Astrocyte (in vitro differentiated cells and primary cell): ENCODE measurements at regions not wholly inside any gene's neighbourhood (a gene's known extent, or its start where the extent isn't known, plus 50 kb on each side); places are given as distances from the start of the nearest gene placed in this dataset.
A peak's percentile ranks its signal among the peaks of the same experiment; 100 is the strongest.

ENCODE experiments used
- DNase-seq: peaks from one replicate; pipeline ENCODE4 v3.0.0-alpha.2; 2010; ENCODE audit warnings: low read depth
- FAIRE-seq: peaks from 2 replicates; lab custom pipeline; 2011; peaks lifted over from hg19 to GRCh38; lab: Jason Lieb, UNC
- H2AFZ ChIP-seq: 2 replicates; pipeline ENCODE4 v1.6.0; 2012; ENCODE audit warnings: low read depth, low read length, inconsistent platforms
- H3K27ac ChIP-seq: 2 replicates; pipeline ENCODE4 v1.5.1; 2011; ENCODE audit warnings: low read depth, low read length, inconsistent platforms
- H3K27me3 ChIP-seq: 2 replicates; pipeline ENCODE4 v1.6.0; 2011; ENCODE audit warnings: low read length, inconsistent platforms; ENCODE audit not compliant: insufficient read depth
- H3K36me3 ChIP-seq: 2 replicates; pipeline ENCODE4 v1.5.1; 2011; ENCODE audit warnings: low read length, inconsistent platforms; ENCODE audit not compliant: insufficient read depth
- H3K4me1 ChIP-seq: 2 replicates; pipeline ENCODE4 v1.5.1; 2011; ENCODE audit warnings: low read length, inconsistent platforms; ENCODE audit not compliant: insufficient read depth
- H3K4me2 ChIP-seq: 2 replicates; pipeline ENCODE4 v1.6.0; 2012; ENCODE audit warnings: low read length, inconsistent platforms
- H3K4me3 ChIP-seq: 2 replicates; pipeline ENCODE4 v1.5.1; 2011; ENCODE audit warnings: low read depth, mild to moderate bottlenecking, low read length, inconsistent platforms; ENCODE audit not compliant: insufficient read depth
- H3K79me2 ChIP-seq: 2 replicates; pipeline ENCODE4 v1.6.0; 2012; ENCODE audit warnings: mild to moderate bottlenecking, low read length, inconsistent platforms; ENCODE audit not compliant: insufficient read depth
- H3K9ac ChIP-seq: 2 replicates; pipeline ENCODE4 v1.6.0; 2012; ENCODE audit warnings: mild to moderate bottlenecking, low read length, inconsistent platforms
- H3K9me3 ChIP-seq: 2 replicates; pipeline ENCODE4 v1.5.1; 2012; ENCODE audit warnings: low read depth, mild to moderate bottlenecking, low read length, inconsistent platforms; ENCODE audit not compliant: insufficient read depth
- H4K20me1 ChIP-seq: 2 replicates; pipeline ENCODE4 v1.6.0; 2012; ENCODE audit warnings: low read length, inconsistent platforms; ENCODE audit not compliant: insufficient read depth
- H3K27ac Mint-ChIP-seq: one replicate; pipeline ENCODE4 v1.8.0; 2021; ENCODE audit warnings: mild to moderate bottlenecking, mixed read lengths; ENCODE audit not compliant: unreplicated experiment
- H3K27me3 Mint-ChIP-seq: one replicate; pipeline ENCODE4 v1.8.0; 2021; ENCODE audit warnings: low read depth, mixed read lengths; ENCODE audit not compliant: unreplicated experiment
- H3K36me3 Mint-ChIP-seq: one replicate; pipeline ENCODE4 v1.8.0; 2021; ENCODE audit warnings: low read depth, mixed read lengths; ENCODE audit not compliant: unreplicated experiment
- H3K4me1 Mint-ChIP-seq: one replicate; pipeline ENCODE4 v1.8.0; 2021; ENCODE audit warnings: low read depth, mixed read lengths; ENCODE audit not compliant: unreplicated experiment
- H3K4me3 Mint-ChIP-seq: one replicate; pipeline ENCODE4 v1.8.0; 2021; ENCODE audit warnings: mild to moderate bottlenecking, moderate library complexity, mixed read lengths; ENCODE audit not compliant: unreplicated experiment
- H3K9me3 Mint-ChIP-seq: one replicate; pipeline ENCODE4 v1.8.0; 2021; ENCODE audit warnings: mild to moderate bottlenecking, mixed read lengths; ENCODE audit not compliant: unreplicated experiment
- CTCF ChIP-seq: IDR thresholded peaks from 2 replicates; pipeline ENCODE4 v1.5.1; 2011; ENCODE audit warnings: low read depth, mild to moderate bottlenecking, inconsistent platforms, low read length, moderate library complexity; ENCODE audit not compliant: insufficient read depth
- EZH2 ChIP-seq: IDR thresholded peaks from 2 replicates; pipeline ENCODE4 v1.6.1; 2012; ENCODE audit warnings: mild to moderate bottlenecking, low read length, inconsistent platforms; ENCODE audit not compliant: insufficient read depth

DNA sequence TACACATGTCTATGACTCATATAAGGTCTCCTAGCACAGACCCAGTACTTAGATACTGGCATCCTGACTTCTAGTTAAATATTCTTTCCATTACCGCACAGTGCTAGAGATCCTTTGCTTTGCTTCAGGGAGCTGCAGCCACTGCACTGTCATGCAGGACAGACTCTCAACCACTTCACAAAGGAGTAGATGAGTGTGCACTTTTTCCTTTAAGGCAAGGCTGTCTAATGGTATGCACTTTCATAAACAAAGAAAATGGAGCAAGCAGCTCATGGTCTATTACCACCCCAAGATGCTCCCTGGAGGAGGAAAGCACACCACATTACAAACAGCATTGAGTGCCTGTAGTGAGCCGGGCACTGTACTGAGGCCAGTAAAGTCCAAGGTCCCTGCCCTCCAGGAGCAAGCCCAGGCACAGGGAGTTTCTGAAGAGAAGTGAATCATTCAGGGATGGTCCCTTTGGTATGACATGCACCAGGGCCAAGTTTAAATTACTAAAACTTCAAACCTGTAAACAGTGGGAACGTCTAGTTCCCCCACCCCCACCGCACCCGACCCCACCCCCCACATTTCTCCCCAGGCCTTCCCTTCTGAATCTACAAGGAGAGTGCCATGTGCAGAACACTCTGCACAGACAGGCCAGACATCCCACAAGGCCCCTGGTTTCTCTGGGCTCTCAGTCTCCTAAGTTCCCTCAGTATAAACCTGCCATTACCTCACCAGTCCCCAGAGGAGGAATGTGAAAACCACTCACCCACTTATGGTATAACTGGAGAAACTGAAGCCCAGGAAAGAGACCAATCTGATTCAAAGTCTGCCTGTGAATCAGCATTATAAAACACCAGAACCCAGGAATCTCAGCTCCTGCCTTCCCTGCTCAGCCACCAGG, 107.8 kb upstream of the BCL6 start:
- peak overlapping the region; percentile 15 for H3K27ac Mint-ChIP-seq
- Histone ChIP-seq H3K4me3 (no peak overlapping the region), H3K36me3 (no peaks in the 10 kb centered on the region), H3K9me3 (peaks cover 3% of the 10 kb centered on the region), H2AFZ (no peak overlapping the region), H3K27me3 (no peaks in the 10 kb centered on the region), H3K4me1 (no peaks in the 10 kb centered on the region), H4K20me1 (no peaks in the 10 kb centered on the region), H3K4me2 (no peak overlapping the region), H3K27ac (no peak overlapping the region), H3K9ac (no peak overlapping the region), H3K79me2 (no peaks in the 10 kb centered on the region)
- H3K4me1 Mint-ChIP-seq = peaks cover 3% of the 10 kb centered on the region
- H3K27me3 Mint-ChIP-seq = peaks cover 4% of the 10 kb centered on the region
- TF ChIP-seq CTCF = no peak
- no peak for TF ChIP-seq EZH2
- H3K36me3 Mint-ChIP-seq = no peaks in the 10 kb centered on the region
- FAIRE-seq (no peak), DNase-seq (peak; percentile 13)
- peaks cover 16% of the 10 kb centered on the region for H3K9me3 Mint-ChIP-seq
- no peak overlapping the region for H3K4me3 Mint-ChIP-seq

GRCh38 chr3:187855131-187855530, 109.9 kb upstream of the BCL6 start:
- TF ChIP-seq CTCF = no peak
- TF ChIP-seq EZH2 = no peak
- DNase-seq = no peak
- Histone ChIP-seq H2AFZ (no peak overlapping the region), H3K27ac (no peak overlapping the region), H3K4me1 (no peaks in the 10 kb centered on the region), H3K36me3 (no peaks in the 10 kb centered on the region), H3K9ac (no peak overlapping the region), H4K20me1 (no peaks in the 10 kb centered on the region), H3K4me2 (no peak overlapping the region), H3K27me3 (no peaks in the 10 kb centered on the region), H3K9me3 (peaks cover 3% of the 10 kb centered on the region), H3K4me3 (no peak overlapping the region), H3K79me2 (no peaks in the 10 kb centered on the region)
- Mint-ChIP-seq H3K9me3 (peaks cover 18% of the 10 kb centered on the region), H3K36me3 (no peaks in the 10 kb centered on the region), H3K27ac (no peak overlapping the region), H3K4me3 (no peak overlapping the region), H3K27me3 (peaks cover 9% of the 10 kb centered on the region), H3K4me1 (peaks cover 3% of the 10 kb centered on the region)
- FAIRE-seq = no peak

DNA sequence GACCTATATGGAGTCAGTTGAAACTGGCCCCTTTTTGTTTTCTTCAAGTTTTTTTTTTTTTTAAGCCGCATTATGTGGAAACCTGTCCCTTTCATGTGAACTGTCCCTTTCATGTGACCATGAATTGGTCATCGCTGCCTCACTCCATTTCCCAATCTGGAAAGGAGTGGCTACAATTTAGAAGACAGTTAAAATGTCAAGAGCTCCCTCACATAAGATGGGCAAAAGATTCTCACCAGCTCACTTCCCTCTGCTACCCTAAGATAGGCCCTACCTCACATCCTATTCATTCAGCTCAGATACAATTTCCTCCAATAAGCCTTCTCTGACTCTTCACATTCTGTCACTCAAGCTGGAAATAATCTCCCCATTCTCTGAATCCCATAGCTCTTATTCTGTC, 111.3 kb upstream of the BCL6 start:
- Mint-ChIP-seq H3K4me3 (no peak overlapping the region), H3K9me3 (peaks cover 18% of the 10 kb centered on the region), H3K27ac (no peak overlapping the region), H3K36me3 (no peaks in the 10 kb centered on the region), H3K27me3 (peaks cover 9% of the 10 kb centered on the region), H3K4me1 (peaks cover 3% of the 10 kb centered on the region)
- Histone ChIP-seq H2AFZ (no peak overlapping the region), H3K9ac (no peak overlapping the region), H4K20me1 (no peaks in the 10 kb centered on the region), H3K4me1 (no peaks in the 10 kb centered on the region), H3K36me3 (no peaks in the 10 kb centered on the region), H3K27me3 (no peaks in the 10 kb centered on the region), H3K4me3 (no peak overlapping the region), H3K79me2 (no peaks in the 10 kb centered on the region), H3K4me2 (no peak overlapping the region), H3K27ac (no peak overlapping the region), H3K9me3 (peaks cover 3% of the 10 kb centered on the region)
- no peak for DNase-seq
- TF ChIP-seq CTCF (no peak), EZH2 (no peak)
- no peak for FAIRE-seq
